HG02981 (cell line): ENCODE measurements at regions not wholly inside any gene's neighbourhood (a gene's known extent, or its start where the extent isn't known, plus 50 kb on each side); places are given as distances from the start of the nearest gene placed in this dataset.

Experiments used
- ATAC-seq: cut with Tn5 transposase; IDR thresholded peaks from one replicate; pipeline ENCODE4 v1.9.1; 2021; ENCODE audit warnings: mild to moderate bottlenecking, moderate library complexity; ENCODE audit not compliant: unreplicated experiment

GRCh38 chr19:29395111-29395733 is 130.6 kb upstream of the VSTM2B start:
- ATAC-seq, result no peak

GRCh38 chr19:29395734-29396414 is 129.9 kb upstream of the VSTM2B start:
- no peak for ATAC-seq

- no peak for ATAC-seq
Observed at GRCh38 chr19:29396925-29397324, 128.9 kb upstream of the VSTM2B start.

GRCh38 chr19:29397748-29398147 is 128.0 kb upstream of the VSTM2B start:
- no peak for ATAC-seq

- no peak for ATAC-seq
Observed at GRCh38 chr19:29399804-29400203, 126.0 kb upstream of the VSTM2B start.

GRCh38 chr19:29400917-29401711 is 124.7 kb upstream of the VSTM2B start:
- ATAC-seq, result no peak

GRCh38 chr19:29401712-29402421 is 123.9 kb upstream of the VSTM2B start:
- ATAC-seq, result no peak

- no peak for ATAC-seq
Observed at GRCh38 chr19:29402563-29402962, 123.2 kb upstream of the VSTM2B start.

- no peak for ATAC-seq
Observed at GRCh38 chr19:29404015-29404414, 121.8 kb upstream of the VSTM2B start.

GRCh38 chr19:29404951-29405727 is 120.7 kb upstream of the VSTM2B start:
- no peak for ATAC-seq

- no peak for ATAC-seq
Observed at GRCh38 chr19:29405728-29405995, 120.1 kb upstream of the VSTM2B start.

GRCh38 chr19:29409076-29409862 is 116.5 kb upstream of the VSTM2B start:
- no peak for ATAC-seq

- ATAC-seq, result no peak
Observed at GRCh38 chr19:29410601-29411000, 115.2 kb upstream of the VSTM2B start.

GRCh38 chr19:29411113-29411581 is 114.6 kb upstream of the VSTM2B start:
- no peak for ATAC-seq

- no peak for ATAC-seq
Observed at GRCh38 chr19:29413435-29413834, 112.4 kb upstream of the VSTM2B start.

- no peak for ATAC-seq
Observed at GRCh38 chr19:29415507-29415906, 110.3 kb upstream of the VSTM2B start.

- ATAC-seq, result no peak
Observed at GRCh38 chr19:29417048-29417447, 108.7 kb upstream of the VSTM2B start.

GRCh38 chr19:29418201-29418600 is 107.6 kb upstream of the VSTM2B start:
- no peak for ATAC-seq

GRCh38 chr19:29420065-29420464 is 105.7 kb upstream of the VSTM2B start:
- ATAC-seq, result no peak
